ENCODE measurements at regions not wholly inside any gene's neighbourhood (a gene's known extent, or its start where the extent isn't known, plus 50 kb on each side); places are given as distances from the start of the nearest gene placed in this dataset.

DNA sequence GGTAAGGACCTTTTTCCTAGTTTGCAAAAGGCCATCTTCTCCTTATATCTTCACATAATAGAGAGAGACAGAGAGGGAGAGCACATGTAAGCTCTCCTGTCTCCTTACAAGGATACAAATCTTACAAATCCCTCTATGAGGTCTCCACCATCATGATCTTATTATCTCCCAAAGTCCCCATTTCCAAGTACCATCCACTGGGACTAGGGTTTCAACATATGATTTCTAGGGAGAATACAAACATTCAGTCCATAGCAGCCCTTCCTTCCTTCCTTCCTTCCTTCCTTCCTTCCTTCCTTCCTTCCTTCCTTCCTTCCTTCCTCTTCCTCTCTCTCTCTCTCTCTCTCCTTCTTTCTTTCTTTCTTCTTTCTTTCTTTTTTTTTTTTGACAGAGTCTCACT, 1132.9 kb upstream of the WWC1 start:
- Histone ChIP-seq H3K27me3 (replicated peaks; ENCODE audit: control insufficient read depth, insufficient read depth, low read length) (no peaks in the 10 kb centered on the region), H3K36me3 (ENCODE audit: control insufficient read depth, insufficient read depth, low read length) (no peaks in the 10 kb centered on the region), H3K4me3 (replicated peaks; ENCODE audit: low read depth, low read length) (no peak overlapping the region)
- TF ChIP-seq, protein P1, sequence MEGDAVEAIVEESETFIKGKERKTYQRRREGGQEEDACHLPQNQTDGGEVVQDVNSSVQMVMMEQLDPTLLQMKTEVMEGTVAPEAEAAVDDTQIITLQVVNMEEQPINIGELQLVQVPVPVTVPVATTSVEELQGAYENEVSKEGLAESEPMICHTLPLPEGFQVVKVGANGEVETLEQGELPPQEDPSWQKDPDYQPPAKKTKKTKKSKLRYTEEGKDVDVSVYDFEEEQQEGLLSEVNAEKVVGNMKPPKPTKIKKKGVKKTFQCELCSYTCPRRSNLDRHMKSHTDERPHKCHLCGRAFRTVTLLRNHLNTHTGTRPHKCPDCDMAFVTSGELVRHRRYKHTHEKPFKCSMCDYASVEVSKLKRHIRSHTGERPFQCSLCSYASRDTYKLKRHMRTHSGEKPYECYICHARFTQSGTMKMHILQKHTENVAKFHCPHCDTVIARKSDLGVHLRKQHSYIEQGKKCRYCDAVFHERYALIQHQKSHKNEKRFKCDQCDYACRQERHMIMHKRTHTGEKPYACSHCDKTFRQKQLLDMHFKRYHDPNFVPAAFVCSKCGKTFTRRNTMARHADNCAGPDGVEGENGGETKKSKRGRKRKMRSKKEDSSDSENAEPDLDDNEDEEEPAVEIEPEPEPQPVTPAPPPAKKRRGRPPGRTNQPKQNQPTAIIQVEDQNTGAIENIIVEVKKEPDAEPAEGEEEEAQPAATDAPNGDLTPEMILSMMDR (IDR thresholded peaks at IDR 0.05; ENCODE audit: insufficient read depth, low read length, poor library complexity, severe bottlenecking) = no peak
- DNase-seq (ENCODE audit: extremely low read depth, insufficient read length) = no peak

DNA sequence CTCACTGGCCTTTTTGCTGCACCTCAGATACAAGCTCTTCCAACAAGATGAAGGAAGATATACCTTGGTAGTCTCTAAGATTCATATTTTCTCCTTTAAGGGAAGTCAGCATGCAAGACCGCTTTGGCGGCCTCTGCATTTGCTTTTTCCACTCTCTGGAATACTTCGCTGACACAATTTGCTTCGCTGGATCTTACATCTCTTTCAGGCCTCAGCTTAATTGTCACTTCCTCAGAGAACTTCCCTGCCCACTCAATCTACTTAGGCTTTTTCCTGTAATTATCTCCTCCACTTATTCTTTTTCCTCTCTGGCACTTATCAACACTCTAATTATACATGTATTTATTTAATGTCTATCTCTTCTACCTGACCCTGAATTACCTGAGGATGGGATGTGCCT, 1131.1 kb upstream of the WWC1 start:
- Histone ChIP-seq H3K27me3 (replicated peaks; ENCODE audit: control insufficient read depth, insufficient read depth, low read length) (no peaks in the 10 kb centered on the region), H3K36me3 (ENCODE audit: control insufficient read depth, insufficient read depth, low read length) (no peaks in the 10 kb centered on the region), H3K4me3 (replicated peaks; ENCODE audit: low read depth, low read length) (no peak overlapping the region)
- TF ChIP-seq, protein P1 (IDR thresholded peaks at IDR 0.05; ENCODE audit: insufficient read depth, low read length, poor library complexity, severe bottlenecking) = no peak
- no peak for DNase-seq (ENCODE audit: extremely low read depth, insufficient read length)

DNA sequence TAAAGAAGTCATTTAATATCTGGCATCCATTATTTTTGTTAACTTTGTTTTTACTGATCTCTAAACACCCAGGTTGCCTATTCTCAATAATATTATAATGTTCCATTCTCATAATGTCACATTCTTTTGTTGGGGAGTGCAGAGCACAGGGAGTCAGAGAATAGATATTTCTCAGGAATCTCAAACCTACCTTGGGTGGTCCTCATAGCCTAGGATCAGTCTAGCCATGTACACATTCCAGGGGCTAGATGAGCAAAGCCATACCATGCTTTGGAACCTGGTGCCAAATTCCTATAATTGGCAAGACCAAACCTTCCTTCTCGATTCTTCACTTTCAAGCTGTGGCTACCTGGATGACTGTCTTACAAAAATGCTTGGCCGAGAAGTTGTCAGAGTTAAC, 1124.7 kb upstream of the WWC1 start:
- Histone ChIP-seq H3K27me3 (replicated peaks; ENCODE audit: control insufficient read depth, insufficient read depth, low read length) (no peaks in the 10 kb centered on the region), H3K36me3 (ENCODE audit: control insufficient read depth, insufficient read depth, low read length) (no peaks in the 10 kb centered on the region), H3K4me3 (replicated peaks; ENCODE audit: low read depth, low read length) (no peak overlapping the region)
- TF ChIP-seq, protein P1 (IDR thresholded peaks at IDR 0.05; ENCODE audit: insufficient read depth, low read length, poor library complexity, severe bottlenecking) = no peak
- DNase-seq (ENCODE audit: extremely low read depth, insufficient read length) = no peak

DNA sequence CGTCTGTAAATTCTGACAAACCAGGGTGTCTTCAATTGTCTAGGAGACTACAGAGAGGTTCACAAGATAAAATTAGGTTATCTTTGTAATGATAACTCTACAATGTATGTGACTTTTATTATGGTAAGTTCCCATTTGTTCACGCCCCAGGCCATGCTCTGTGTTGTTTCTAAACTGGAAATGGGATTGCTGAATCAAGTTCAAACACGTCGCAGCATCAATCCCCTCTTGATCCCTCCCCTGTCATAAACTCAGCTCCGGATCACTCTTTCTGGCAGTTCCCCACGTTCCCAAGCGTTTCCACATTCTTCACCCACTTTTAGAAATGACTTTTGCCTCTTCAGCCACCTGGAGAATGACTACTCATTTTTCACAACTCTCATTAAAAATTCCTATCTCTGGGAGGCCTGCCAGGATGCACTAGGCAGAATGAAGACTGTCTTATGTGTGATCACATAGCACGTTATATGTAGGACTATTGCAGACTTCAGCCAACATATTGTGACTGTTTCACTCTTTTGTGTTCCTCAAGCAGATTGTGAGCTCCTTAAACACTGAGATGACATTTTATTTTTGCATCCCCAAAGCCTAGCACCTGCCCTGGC, 1124.2 kb upstream of the WWC1 start:
- H3K4me3 ChIP-seq (replicated peaks; ENCODE audit: low read depth, low read length) = no peak overlapping the region
- TF ChIP-seq, protein P1 (IDR thresholded peaks at IDR 0.05; ENCODE audit: insufficient read depth, low read length, poor library complexity, severe bottlenecking) = no peak
- H3K36me3 ChIP-seq (ENCODE audit: control insufficient read depth, insufficient read depth, low read length) = no peaks in the 10 kb centered on the region
- no peaks in the 10 kb centered on the region for H3K27me3 ChIP-seq (replicated peaks; ENCODE audit: control insufficient read depth, insufficient read depth, low read length)
- DNase-seq (ENCODE audit: extremely low read depth, insufficient read length) = no peak

DNA sequence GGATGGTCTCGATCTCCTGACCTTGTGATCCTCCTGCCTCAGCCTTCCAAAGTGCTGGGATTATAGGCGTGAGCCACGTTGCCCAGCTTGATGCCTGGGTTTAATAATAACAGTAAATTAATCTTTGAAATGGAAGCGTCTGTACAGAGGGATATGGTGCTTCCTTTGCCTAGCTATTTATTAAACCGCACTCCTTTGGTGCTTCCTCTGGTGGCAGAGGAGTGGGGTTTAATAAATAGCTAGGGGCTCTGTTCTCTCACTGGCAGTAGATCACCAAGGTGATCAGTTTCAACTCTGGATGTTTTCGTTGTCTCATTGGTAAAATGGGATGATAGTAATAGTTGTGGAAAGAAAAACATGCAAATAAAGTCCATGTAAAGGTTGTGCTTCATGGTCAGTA, 1122.5 kb upstream of the WWC1 start:
- no peak for DNase-seq (ENCODE audit: extremely low read depth, insufficient read length)
- TF ChIP-seq, protein P1 (IDR thresholded peaks at IDR 0.05; ENCODE audit: insufficient read depth, low read length, poor library complexity, severe bottlenecking) = no peak
- H3K27me3 ChIP-seq (replicated peaks; ENCODE audit: control insufficient read depth, insufficient read depth, low read length) = no peaks in the 10 kb centered on the region
- H3K36me3 ChIP-seq (ENCODE audit: control insufficient read depth, insufficient read depth, low read length) = no peaks in the 10 kb centered on the region
- no peak overlapping the region for H3K4me3 ChIP-seq (replicated peaks; ENCODE audit: low read depth, low read length)

DNA sequence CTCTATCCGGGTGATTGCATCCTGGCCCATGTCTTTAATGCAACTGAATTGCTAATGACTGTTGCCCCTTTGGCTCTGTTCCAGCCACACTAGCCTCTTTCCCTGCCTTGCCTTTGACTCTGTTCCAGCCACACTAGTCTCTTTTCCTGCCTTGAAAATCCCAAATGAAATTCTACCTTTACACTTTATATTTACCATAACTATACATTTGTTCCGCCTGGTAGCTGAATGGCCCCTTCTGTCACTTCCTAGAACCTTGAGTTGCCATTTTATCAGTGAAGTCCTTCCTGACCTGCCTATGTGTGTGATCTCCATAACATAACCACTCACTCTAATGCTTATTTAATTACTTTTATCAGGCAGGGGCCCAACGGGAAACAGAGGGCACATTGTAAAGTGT, 1120.4 kb upstream of the WWC1 start:
- DNase-seq (ENCODE audit: extremely low read depth, insufficient read length) = no peak
- no peaks in the 10 kb centered on the region for H3K27me3 ChIP-seq (replicated peaks; ENCODE audit: control insufficient read depth, insufficient read depth, low read length)
- TF ChIP-seq, protein P1 (IDR thresholded peaks at IDR 0.05; ENCODE audit: insufficient read depth, low read length, poor library complexity, severe bottlenecking) = no peak
- H3K36me3 ChIP-seq (ENCODE audit: control insufficient read depth, insufficient read depth, low read length) = no peaks in the 10 kb centered on the region
- no peak overlapping the region for H3K4me3 ChIP-seq (replicated peaks; ENCODE audit: low read depth, low read length)
